K562 (cell line): ENCODE measurements at regions not wholly inside any gene's neighbourhood (a gene's known extent, or its start where the extent isn't known, plus 50 kb on each side); places are given as distances from the start of the nearest gene placed in this dataset.

ENCODE experiments used
- ATAC-seq: fragments of 200-7000 bp; cut with Tn5 transposase; 3 replicates; pipeline ENCODE4 v1.9.1; 2020; ENCODE audit warnings: moderate library complexity
- BruUV-seq: library from RNA; stranded (reverse); fragments of 400-500 nt; replicated peaks from 2 replicates; lab custom pipeline; 2021; lab: Mats Ljungman, UMichigan
- CTCF ChIA-PET: fragments of 300-600 bp; formaldehyde crosslinking; extraction: SDS; loops from one replicate; lab custom pipeline; 2021; ENCODE audit warnings: low intra/inter-chr PET ratio; lab: Yijun Ruan, JAX
- POLR2A ChIA-PET: fragments of 300-600, 350-650 bp; sonication (Branson Sonifier 250); formaldehyde crosslinking; extraction: SDS; loops from one replicate; lab custom pipeline; 2021; ENCODE audit warnings: antibody characterized with exemption, inconsistent platforms; lab: Yijun Ruan, JAX
- DNase-seq, 4 experiments: peaks; one replicate each; pipeline versions ENCODE4 v3.0.0 to v3.0.0-alpha.2; 2011 to 2018; ENCODE audit warnings: low spot score in 3 of 4, mixed read lengths in 3 of 4; ENCODE audit errors: extremely low read depth in 1 of 4
- FAIRE-seq: peaks from 2 replicates; lab custom pipeline; 2011; peaks lifted over from hg19 to GRCh38; lab: Jason Lieb, UNC
- H2AFZ ChIP-seq: 2 replicates; pipeline ENCODE4 v1.6.0; 2011; ENCODE audit warnings: low read depth, low read length, control low read depth, inconsistent platforms
- H3K27ac ChIP-seq: fragments of 200-600 bp; 3 replicates; pipeline ENCODE4 v1.8.0; 2011; ENCODE audit warnings: low read depth, mild to moderate bottlenecking, control low read depth, inconsistent platforms, low read length, moderate library complexity, mixed read lengths; ENCODE audit errors: extremely low read depth
- H3K27me3 ChIP-seq, 2 experiments: fragments of 300-600 bp in 1 of 2; 2 replicates in 1 of 2; 3 replicates in 1 of 2; pipeline versions ENCODE4 v1.6.0 to v1.8.0; 2011; ENCODE audit warnings: inconsistent platforms in 2 of 2, low read length in 2 of 2, mild to moderate bottlenecking in 1 of 2, mixed read lengths in 1 of 2, moderate library complexity in 1 of 2; ENCODE audit not compliant: control insufficient read depth in 2 of 2, insufficient read depth in 2 of 2
- H3K36me3 ChIP-seq: fragments of 300-600 bp; 3 replicates; pipeline ENCODE4 v1.8.0; 2011; ENCODE audit warnings: mild to moderate bottlenecking, low read length, inconsistent platforms; ENCODE audit not compliant: control insufficient read depth, insufficient read depth
- H3K4me1 ChIP-seq, 2 experiments: fragments of 200-600 bp in 1 of 2; replicated peaks in 1 of 2; 2 replicates in 1 of 2; 3 replicates in 1 of 2; pipeline versions ENCODE4 v1.5.1 to v1.8.0; 2011; ENCODE audit warnings: inconsistent platforms in 2 of 2, low read length in 2 of 2, mild to moderate bottlenecking in 1 of 2, mixed read lengths in 1 of 2, moderate library complexity in 1 of 2; ENCODE audit not compliant: control insufficient read depth in 2 of 2, insufficient read depth in 2 of 2
- H3K4me2 ChIP-seq: 2 replicates; pipeline ENCODE4 v1.6.1; 2011; ENCODE audit warnings: low read length, control low read depth, inconsistent platforms, mixed read lengths; ENCODE audit not compliant: insufficient read depth
- H3K4me3 ChIP-seq: fragments of 200-600 bp; sonication (generic), shearing (Covaris generic); 2 replicates; pipeline ENCODE4 v1.5.1; 2016; ENCODE audit warnings: control low read depth, inconsistent platforms
- H3K79me2 ChIP-seq: fragments of 200-600 bp; 3 replicates; pipeline ENCODE4 v1.8.0; 2011; ENCODE audit warnings: low read length, inconsistent platforms; ENCODE audit not compliant: control insufficient read depth, insufficient read depth
- H3K9ac ChIP-seq, 2 experiments: 2 replicates each; pipeline versions ENCODE4 v1.6.0 to v1.6.1; 2011; ENCODE audit warnings: low read depth in 2 of 2, low read length in 2 of 2, control low read depth in 1 of 2, inconsistent platforms in 1 of 2, mild to moderate bottlenecking in 1 of 2, mixed read lengths in 1 of 2; ENCODE audit not compliant: insufficient read depth in 1 of 2
- H3K9me1 ChIP-seq: one replicate; pipeline ENCODE4 v1.6.0; 2011; ENCODE audit warnings: inconsistent platforms, mild to moderate bottlenecking, low read length, moderate library complexity; ENCODE audit not compliant: control insufficient read depth, insufficient read depth
- H3K9me3 ChIP-seq: replicated peaks from 2 replicates; pipeline ENCODE4 v1.5.1; 2011; ENCODE audit warnings: low read depth, low read length, inconsistent platforms; ENCODE audit not compliant: control insufficient read depth, insufficient read depth
- H4K20me1 ChIP-seq: replicated peaks from 2 replicates; pipeline ENCODE4 v1.6.1; 2011; ENCODE audit warnings: low read length, inconsistent platforms, mixed read lengths; ENCODE audit not compliant: control insufficient read depth, insufficient read depth
- CHD1 ChIP-seq: fragments of 200-600 bp; sonication (generic); IDR thresholded peaks from one replicate; pipeline ENCODE4 v1.6.1; 2012; ENCODE audit warnings: mild to moderate bottlenecking, moderate library complexity, low read length, inconsistent platforms
- ELK3 ChIP-seq: fragments of 450-650 bp; formaldehyde crosslinking; IDR thresholded peaks from 2 replicates; pipeline ENCODE4 v1.4.0; 2020; ENCODE audit warnings: mild to moderate bottlenecking
- FOXP1 ChIP-seq: sonication (generic); formaldehyde crosslinking; IDR thresholded peaks from 2 replicates; pipeline ENCODE4 v1.8.0; 2022; ENCODE audit warnings: mild to moderate bottlenecking, missing genetic modification reagents
- HNRNPLL ChIP-seq: fragments of 200-400 bp; formaldehyde crosslinking; IDR thresholded peaks from 2 replicates; pipeline ENCODE4 v1.6.1; 2017; ENCODE audit warnings: low read length, low read depth, mild to moderate bottlenecking; ENCODE audit not compliant: poor library complexity, severe bottlenecking
- L3MBTL2 ChIP-seq: fragments of 450-650 bp; IDR thresholded peaks from 2 replicates; pipeline ENCODE4 v1.6.1; 2016; ENCODE audit warnings: mild to moderate bottlenecking, moderate library complexity
- MTA1 ChIP-seq: fragments of 450-650 bp; IDR thresholded peaks from 2 replicates; pipeline ENCODE4 v1.6.1; 2017; ENCODE audit warnings: borderline replicate concordance
- NR1H2 ChIP-seq: sonication (generic); formaldehyde crosslinking; IDR thresholded peaks from 2 replicates; pipeline ENCODE4 v1.4.0; 2020; ENCODE audit warnings: mild to moderate bottlenecking, missing genetic modification reagents
- POLR2A ChIP-seq: fragments of 450-650 bp; conservative IDR thresholded peaks from 2 replicates; pipeline ENCODE4 v1.6.1; 2016
- POLR3G ChIP-seq: IDR thresholded peaks from 2 replicates; pipeline ENCODE4 v1.6.1; 2011; ENCODE audit not compliant: insufficient read length, insufficient replicate concordance; ENCODE audit errors: extremely low read depth
- RBM25 ChIP-seq: fragments of 200-400 bp; formaldehyde crosslinking; IDR thresholded peaks from 2 replicates; pipeline ENCODE4 v1.6.1; 2018; ENCODE audit warnings: low read length, low read depth, moderate library complexity; ENCODE audit not compliant: severe bottlenecking
- RNF2 ChIP-seq: sonication (generic); IDR thresholded peaks from 2 replicates; pipeline ENCODE4 v1.6.1; 2016
- SMARCA5 ChIP-seq: fragments of 450-650 bp; IDR thresholded peaks from 2 replicates; pipeline ENCODE4 v1.6.1; 2016
- STAG1 ChIP-seq: sonication (generic); formaldehyde crosslinking; IDR thresholded peaks from 2 replicates; pipeline ENCODE4 v1.5.0; 2020; ENCODE audit warnings: missing genetic modification reagents, borderline replicate concordance
- STAT5B ChIP-seq: fragments of 250-450 bp; sonication (Bioruptor Pico); IDR thresholded peaks from 2 replicates; pipeline ENCODE4 v1.8.0; 2021; ENCODE audit warnings: mild to moderate bottlenecking, inconsistent platforms
- ZC3H11A ChIP-seq: IDR thresholded peaks from 2 replicates; pipeline ENCODE4 v1.6.1; 2012; ENCODE audit warnings: low read depth, low read length, improper control_type of control experiment
- ZEB2 ChIP-seq: fragments of 450-650 bp; IDR thresholded peaks from 2 replicates; pipeline ENCODE4 v1.6.1; 2016
- ZNF124 ChIP-seq: sonication (generic); formaldehyde crosslinking; IDR thresholded peaks from 2 replicates; pipeline ENCODE4 v1.8.1; 2022; ENCODE audit warnings: missing genetic modification reagents
- ZNF143 ChIP-seq: sonication (generic); formaldehyde crosslinking; IDR thresholded peaks from 2 replicates; pipeline ENCODE4 v1.9.0; 2022; ENCODE audit warnings: mild to moderate bottlenecking, missing genetic modification reagents
- ZNF224 ChIP-seq: sonication (generic); formaldehyde crosslinking; IDR thresholded peaks from 2 replicates; pipeline ENCODE4 v1.8.0; 2022; ENCODE audit warnings: mild to moderate bottlenecking, missing genetic modification reagents
- ZNF518B ChIP-seq: fragments of 250-450 bp; sonication (Bioruptor Pico); IDR thresholded peaks from 2 replicates; pipeline ENCODE4 v1.5.0; 2021; ENCODE audit warnings: mild to moderate bottlenecking, moderate library complexity
- WGBS: fragments of 100-300 bp; shearing (Covaris generic); methylation state at CpG from one replicate; pipeline ENCODE4 v1.1.6; 2016; ENCODE audit warnings: low coverage, mixed read lengths; ENCODE audit not compliant: insufficient coverage; ENCODE audit errors: missing lambda C conversion rate; 5-methylcytosine and 5-hydroxymethylcytosine counted together
- in situ Hi-C: fragments of 300-500 bp; cut with MboI; formaldehyde crosslinking; loops from 4 replicates; pipeline ENCODE4 v1.15.0; 2018; ENCODE audit warnings: inconsistent platforms, mixed read lengths
- intact Hi-C: fragments of 100-400 bp; cut with micrococcal nuclease; formaldehyde crosslinking; loops from 2 replicates; pipeline ENCODE4 v1.14.2; 2022

DNA sequence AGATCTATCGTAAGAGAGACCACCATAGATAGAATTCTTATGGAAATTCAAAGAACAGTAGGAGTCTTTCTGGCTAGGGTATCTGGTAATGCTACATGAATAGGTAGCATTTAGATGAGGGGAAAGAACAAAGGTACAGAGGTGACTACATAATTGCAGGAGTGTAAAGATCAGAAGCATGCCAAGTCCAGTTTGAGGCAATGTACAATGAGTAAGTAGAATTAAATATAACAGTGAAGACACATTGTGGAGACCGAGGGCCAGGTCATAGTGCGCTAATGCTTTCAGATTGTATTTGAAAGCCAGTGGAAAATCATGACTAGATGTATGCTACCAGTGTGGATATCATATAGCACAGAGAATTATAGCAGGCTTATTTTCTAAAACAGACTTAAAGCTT, 1611.6 kb upstream of the LRRTM3 start:
- ChIA-PET POLR2A (no interaction called here), CTCF (no interaction called here)
- Histone ChIP-seq H3K9me3 (peaks cover 2% of the 10 kb centered on the region; the same call in 1 of the 2 replicates), H3K36me3 (no peaks in the 10 kb centered on the region), H3K4me2 (no peak overlapping the region), H3K27me3 (no peaks in the 10 kb centered on the region), H2AFZ (no peak overlapping the region), H3K27ac (no peak overlapping the region), H3K9ac (no peak overlapping the region), H3K4me3 (no peak overlapping the region), H4K20me1 (no peaks in the 10 kb centered on the region), H3K4me1 (no peaks in the 10 kb centered on the region), H3K9me1 (no peaks in the 10 kb centered on the region), H3K79me2 (no peaks in the 10 kb centered on the region)
- TF ChIP-seq HNRNPLL (no peak), FOXP1 (CRISPR knock-in tag) (no peak), ZNF124 (CRISPR knock-in tag) (no peak), ZNF518B (CRISPR knock-in tag) (no peak), ZC3H11A (no peak), MTA1 (no peak), POLR3G (no peak), ZNF143 (CRISPR knock-in tag) (no peak), ELK3 (no peak), RBM25 (no peak), SMARCA5 (no peak), RNF2 (no peak), NR1H2 (no peak), CHD1 (no peak), ZEB2 (no peak), STAT5B (CRISPR knock-in tag) (no peak), STAG1 (CRISPR knock-in tag) (no peak), ZNF224 (CRISPR knock-in tag) (no peak), L3MBTL2 (no peak), POLR2A (no peak)
- intact Hi-C loops (no loop called here), in situ Hi-C loops (no loop called here)
- FAIRE-seq (no peak), ATAC-seq (no peak), DNase-seq (no peak)
- WGBS: 0% methylated on average over 3 of the region's 3 CpGs
- no TSS peak for BruUV-seq
